Left ventricle myocardium inferior (tissue), 1 donor: ENCODE measurements at regions not wholly inside any gene's neighbourhood (a gene's known extent, or its start where the extent isn't known, plus 50 kb on each side); places are given as distances from the start of the nearest gene placed in this dataset.

Experiments
- DNase-seq: peaks from one replicate; pipeline ENCODE4 v3.0.0-alpha.2; 2020
- H3K27ac ChIP-seq: fragments of 200-600 bp; replicated peaks from 2 replicates; pipeline ENCODE4 v1.8.0; 2021
- H3K27me3 ChIP-seq: fragments of 200-600 bp; 2 replicates; pipeline ENCODE4 v1.8.0; 2021; ENCODE audit warnings: low read depth
- H3K36me3 ChIP-seq: fragments of 200-600 bp; 2 replicates; pipeline ENCODE4 v1.8.0; 2021
- H3K4me1 ChIP-seq: fragments of 200-600 bp; 2 replicates; pipeline ENCODE4 v1.8.0; 2021
- H3K4me3 ChIP-seq: fragments of 200-600 bp; 2 replicates; pipeline ENCODE4 v1.8.0; 2021; ENCODE audit warnings: mild to moderate bottlenecking, moderate library complexity
- H3K9me3 ChIP-seq: fragments of 200-600 bp; replicated peaks from 2 replicates; pipeline ENCODE4 v1.8.0; 2021
- CTCF ChIP-seq: fragments of 200-600 bp; IDR thresholded peaks from 2 replicates; pipeline ENCODE4 v1.8.0; 2021; ENCODE audit warnings: antibody characterized with exemption, mild to moderate bottlenecking, borderline replicate concordance
- intact Hi-C: fragments of 100-400 bp; cut with micrococcal nuclease; formaldehyde crosslinking; loops from one replicate; pipeline ENCODE4 v1.11.0; 2022
- donor health status: DM: no; HTN: yes; CAD: no; lungs with severe emphysema.

GRCh38 chr2:113809076-113809736, 52.8 kb upstream of the SLC35F5 start:
- no peak for TF ChIP-seq CTCF
- Histone ChIP-seq H3K27ac (no peak overlapping the region), H3K4me3 (no peak overlapping the region), H3K36me3 (no peaks in the 10 kb centered on the region), H3K27me3 (no peaks in the 10 kb centered on the region), H3K4me1 (peaks cover 9% of the 10 kb centered on the region), H3K9me3 (no peaks in the 10 kb centered on the region)
- no peak for DNase-seq
- intact Hi-C loops, result no loop called here

- TF ChIP-seq CTCF, result no peak
- H3K36me3 ChIP-seq, result no peaks in the 10 kb centered on the region
- H3K4me1 ChIP-seq, result peaks cover 9% of the 10 kb centered on the region
- no peak overlapping the region for H3K4me3 ChIP-seq
- no peaks in the 10 kb centered on the region for H3K9me3 ChIP-seq
- no peaks in the 10 kb centered on the region for H3K27me3 ChIP-seq
- DNase-seq, result no peak
- intact Hi-C loops, result no loop called here
- no peak overlapping the region for H3K27ac ChIP-seq
Observed at GRCh38 chr2:113807721-113808120, 51.3 kb upstream of the SLC35F5 start.

- intact Hi-C loops, result no loop called here
- DNase-seq, result no peak
- Histone ChIP-seq H3K27ac (no peak overlapping the region), H3K27me3 (no peaks in the 10 kb centered on the region), H3K4me1 (no peaks in the 10 kb centered on the region), H3K9me3 (no peaks in the 10 kb centered on the region), H3K4me3 (no peak overlapping the region), H3K36me3 (no peaks in the 10 kb centered on the region)
- TF ChIP-seq CTCF, result no peak
Observed at GRCh38 chr2:113806217-113806913, 49.9 kb upstream of the SLC35F5 start.
